NCI-H2081 (cell line): ENCODE measurements at regions not wholly inside any gene's neighbourhood (a gene's known extent, or its start where the extent isn't known, plus 50 kb on each side); places are given as distances from the start of the nearest gene placed in this dataset.

ENCODE experiments used
- DNase-seq, 2 experiments: peaks; one replicate each; lab custom pipeline; 2025; lab: John Stamatoyannopoulos, UW

DNA sequence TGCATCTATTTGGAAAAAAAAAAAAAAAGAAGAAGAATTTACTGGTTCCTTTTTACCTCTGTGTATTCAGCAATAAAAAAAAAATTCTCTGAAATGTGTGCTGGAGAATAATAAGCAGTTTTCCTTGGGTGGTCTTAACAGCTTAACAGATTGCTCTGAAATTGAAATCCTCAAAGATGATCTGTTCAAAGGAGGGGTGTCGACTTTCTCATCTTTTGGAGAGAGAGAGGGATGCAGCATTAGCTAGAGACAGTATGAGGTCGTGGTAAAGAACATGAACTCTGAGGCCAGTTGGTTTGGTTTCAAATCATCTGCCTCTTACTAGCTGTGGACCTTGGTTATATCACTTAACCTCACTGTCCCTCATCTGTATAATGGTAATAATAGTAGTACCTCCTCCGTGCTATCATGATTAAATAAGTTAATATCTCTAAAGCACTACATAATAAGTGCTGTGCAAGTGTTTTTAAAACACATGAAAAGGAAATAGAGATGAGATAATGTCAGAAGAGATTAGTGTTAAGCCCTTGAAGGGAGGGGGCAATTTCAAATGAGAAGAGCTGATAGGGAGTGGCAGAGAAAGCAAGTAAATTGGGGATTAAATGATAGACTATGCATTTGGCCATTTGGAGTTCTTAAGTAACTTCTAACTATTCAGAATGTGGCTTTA is 109.9 kb upstream of the LIMCH1 start:
- no peak for DNase-seq

DNA sequence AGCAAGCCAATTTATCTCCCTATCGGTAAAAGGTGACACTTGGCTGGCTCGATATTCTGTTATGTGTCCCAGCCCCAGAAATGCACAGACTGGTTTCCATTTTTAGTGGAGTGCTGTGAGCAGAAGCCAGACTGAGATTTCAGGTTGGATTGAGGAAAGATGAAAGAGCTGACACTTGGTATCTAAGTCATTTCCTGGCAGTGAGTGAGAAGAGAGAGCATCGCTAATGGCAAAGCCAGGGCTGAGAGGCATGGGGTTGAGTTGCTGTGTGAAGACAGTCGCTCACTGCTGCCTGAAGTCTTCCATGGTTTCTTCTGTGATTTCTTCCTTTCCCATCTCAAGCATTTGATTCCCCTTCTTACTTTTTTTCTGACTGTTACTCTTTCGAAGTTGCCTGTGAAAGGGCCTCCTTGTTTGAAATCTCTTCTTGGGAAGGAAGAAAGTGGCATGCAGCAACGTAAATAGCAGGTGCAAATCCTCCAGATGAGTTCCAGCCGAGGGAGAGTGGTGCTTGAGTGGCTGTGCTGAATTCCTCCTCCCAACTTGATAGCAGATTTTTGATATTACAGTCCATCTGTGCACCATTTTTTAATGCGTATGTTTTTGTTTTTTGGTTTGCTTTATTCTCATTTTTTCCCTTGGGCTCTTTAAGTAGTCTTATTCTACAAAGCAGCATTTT is 109.2 kb upstream of the LIMCH1 start:
- DNase-seq: no peak

- no peak for DNase-seq
Measured at GRCh38 chr4:41429280-41429669, 108.7 kb upstream of the LIMCH1 start.

GRCh38 chr4:41430792-41431191 is 107.2 kb upstream of the LIMCH1 start:
- no peak for DNase-seq

GRCh38 chr4:41431276-41431675 is 106.7 kb upstream of the LIMCH1 start:
- no peak for DNase-seq

DNA sequence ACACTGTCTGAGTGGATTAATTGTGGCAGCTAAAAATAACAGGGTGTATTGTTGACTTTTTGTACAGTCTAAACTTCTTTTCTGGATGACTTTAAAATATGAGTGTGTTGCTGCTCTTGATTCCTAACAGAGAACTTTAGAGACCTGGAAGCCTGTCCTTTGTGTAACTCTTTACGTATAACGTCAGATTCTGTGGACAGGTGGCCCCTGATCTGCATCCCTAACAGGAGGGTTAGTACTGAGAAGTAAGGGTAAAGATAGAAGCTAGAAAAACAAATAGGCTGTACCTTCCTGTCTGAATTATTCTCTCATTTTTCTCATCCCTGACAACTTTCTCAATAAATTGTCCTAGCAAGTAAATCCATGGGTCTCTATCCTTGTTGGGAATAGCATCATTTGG is 105.7 kb upstream of the LIMCH1 start:
- no peak for DNase-seq

- DNase-seq: no peak
Measured at GRCh38 chr4:41432881-41433280, 105.1 kb upstream of the LIMCH1 start.

DNA sequence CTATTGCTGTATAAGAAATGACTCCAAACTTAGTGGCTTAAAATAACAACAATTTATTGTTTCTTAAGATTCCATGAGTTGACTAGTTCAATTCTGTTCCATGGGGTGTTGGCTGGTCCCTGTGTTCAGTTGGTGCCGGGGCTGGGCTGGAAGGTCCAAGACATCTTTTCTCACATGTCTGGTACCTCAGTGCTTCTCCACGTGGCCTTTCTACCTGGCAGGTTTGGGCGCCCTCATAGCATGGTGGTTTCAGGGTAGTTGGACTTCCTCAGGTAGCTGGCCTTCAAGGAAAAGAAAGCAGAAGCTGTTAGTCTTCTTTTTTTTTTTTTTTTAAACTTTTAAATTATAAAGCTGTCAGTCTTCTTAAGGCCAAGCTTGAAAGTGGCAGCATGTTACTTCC is 104.6 kb upstream of the LIMCH1 start:
- no peak for DNase-seq

DNA sequence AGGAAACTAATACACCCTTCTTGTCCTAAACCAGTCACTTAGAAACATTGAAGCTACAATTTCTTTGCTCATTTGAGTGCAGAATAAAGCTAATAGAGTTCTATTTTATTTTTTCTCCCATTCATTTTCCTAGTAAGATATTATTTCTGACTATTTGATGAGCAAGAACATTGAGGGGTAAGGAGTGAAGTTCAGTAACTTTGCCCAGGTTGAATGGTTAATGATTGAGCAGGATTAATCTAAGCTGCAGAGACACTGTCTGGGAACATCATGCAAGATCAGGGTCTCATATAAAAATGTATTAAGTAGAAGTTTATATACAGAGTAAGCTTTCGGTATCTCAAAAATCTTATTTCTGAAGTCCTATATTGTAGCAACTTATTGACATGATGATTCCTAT is 102.4 kb upstream of the LIMCH1 start:
- no peak for DNase-seq

- no peak for DNase-seq
Measured at GRCh38 chr4:41436419-41436818, 101.5 kb upstream of the LIMCH1 start.

GRCh38 chr4:41437111-41437536 is 100.8 kb upstream of the LIMCH1 start:
- DNase-seq: no peak

DNA sequence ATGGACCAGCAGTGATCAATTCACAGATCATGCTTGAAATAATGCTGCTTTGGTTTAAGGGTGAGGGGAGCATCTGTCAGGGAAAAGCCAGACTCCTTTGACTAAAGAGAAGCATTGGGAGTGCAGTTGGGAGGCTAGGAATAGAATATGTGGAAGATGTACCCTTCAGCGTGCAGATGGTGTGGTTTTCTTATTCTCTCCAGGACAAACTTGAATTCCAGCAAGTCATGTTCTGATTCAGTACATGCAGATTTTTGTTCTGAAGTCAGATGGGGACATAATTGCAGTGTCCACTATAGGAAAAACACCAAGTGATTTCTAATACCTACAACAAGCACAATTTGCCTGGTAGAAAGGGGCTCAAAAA is 99.0 kb upstream of the LIMCH1 start:
- DNase-seq: no peak

DNA sequence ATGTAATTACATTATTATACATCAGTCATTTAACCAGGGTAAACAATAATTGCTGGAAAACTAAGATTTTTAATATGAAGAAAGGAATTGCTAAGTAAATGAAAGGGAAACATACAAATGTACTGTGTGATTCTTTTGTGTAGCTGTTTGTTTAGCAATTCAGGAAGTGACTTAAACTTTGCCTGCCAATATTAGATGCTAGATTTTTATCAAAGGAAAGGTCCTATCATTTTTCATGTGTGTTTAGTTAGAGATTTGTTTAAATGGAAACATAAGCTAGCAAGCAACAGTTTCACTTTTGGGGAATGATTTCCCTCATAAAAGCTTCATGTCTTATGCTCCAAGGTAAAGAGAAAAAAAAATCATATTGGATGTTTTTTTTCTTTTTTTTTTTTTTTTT is 95.1 kb upstream of the LIMCH1 start:
- DNase-seq: peak in 1 of 2 experiments; percentile 83

DNA sequence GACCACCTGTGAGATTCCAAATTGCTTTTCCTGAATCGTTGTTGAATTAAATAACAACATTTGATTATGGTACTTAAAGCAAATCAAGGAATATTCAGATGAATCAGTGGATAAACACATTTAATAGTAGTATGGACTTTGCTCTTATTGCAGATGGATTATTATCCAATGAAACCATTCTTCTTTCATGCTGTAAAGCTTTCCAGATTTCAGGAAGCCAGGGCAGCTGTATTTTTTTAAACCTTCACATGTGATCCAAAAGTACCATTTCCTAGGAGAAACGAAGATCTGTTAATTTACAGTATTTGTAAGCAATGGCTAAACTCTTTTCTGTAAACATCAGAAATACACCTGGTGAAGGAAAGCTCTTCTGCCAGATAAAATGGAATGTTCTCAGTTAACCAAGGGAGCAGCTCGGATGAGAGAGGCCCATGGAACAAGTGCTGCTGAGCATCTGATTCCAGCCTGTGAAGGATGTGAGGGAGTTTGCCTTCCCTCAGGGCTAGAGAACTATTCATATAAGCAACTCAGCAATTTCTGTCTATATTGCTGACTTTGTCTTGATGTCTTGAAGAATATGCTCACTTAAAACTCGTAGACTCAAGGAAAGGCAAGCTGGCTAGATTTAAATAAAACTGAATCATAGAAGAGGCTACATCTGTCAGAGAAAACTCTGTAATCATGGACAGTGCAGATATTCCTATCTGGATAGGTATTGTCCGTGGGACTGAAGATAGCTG is 94.4 kb upstream of the LIMCH1 start:
- peak in 1 of 2 experiments; percentile 65 for DNase-seq

GRCh38 chr4:41446391-41446790 is 91.6 kb upstream of the LIMCH1 start:
- no peak for DNase-seq

DNA sequence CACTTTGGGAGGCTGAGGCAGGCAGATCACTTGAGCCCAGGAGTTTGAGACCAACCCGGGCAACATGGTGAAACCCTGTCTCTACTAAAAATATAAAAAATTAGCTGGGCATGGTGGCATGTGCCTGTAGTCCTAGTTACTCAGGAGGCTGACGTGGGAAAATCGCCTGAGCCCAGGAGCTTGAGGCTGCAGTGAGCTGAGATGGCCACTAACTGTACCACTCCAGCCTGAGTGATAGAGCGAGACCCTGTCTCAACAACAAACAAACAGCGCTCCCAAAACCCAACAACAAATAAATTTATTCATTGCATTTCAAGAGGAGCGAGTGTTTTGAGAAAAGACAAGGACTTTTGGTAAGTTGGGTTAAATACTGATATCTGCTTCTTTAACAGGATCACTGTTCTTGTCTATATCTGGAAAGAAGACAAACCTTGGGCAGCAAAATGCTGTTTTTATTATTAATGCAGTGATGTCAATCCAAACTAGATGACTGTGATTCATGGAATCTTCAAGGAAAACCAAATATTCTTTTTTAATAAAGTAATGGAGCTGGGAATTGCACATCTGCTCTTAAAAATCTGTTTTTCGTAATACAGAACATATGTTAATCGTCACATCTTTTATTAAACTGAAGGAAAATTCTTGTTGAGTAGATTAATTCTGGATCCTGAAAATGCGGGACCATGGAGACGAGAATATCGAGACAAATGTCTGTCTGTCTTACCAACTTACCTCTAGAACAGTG is 90.8 kb upstream of the LIMCH1 start:
- DNase-seq: no peak

- DNase-seq: no peak
Measured at GRCh38 chr4:41448934-41449333, 89.0 kb upstream of the LIMCH1 start.

- DNase-seq: no peak
Measured at GRCh38 chr4:41451961-41452360, 86.0 kb upstream of the LIMCH1 start.

- peak; percentile 7 to 33 for DNase-seq
Measured at GRCh38 chr4:41452484-41453225, 85.3 kb upstream of the LIMCH1 start.

GRCh38 chr4:41454423-41454822 is 83.5 kb upstream of the LIMCH1 start:
- DNase-seq: no peak

DNA sequence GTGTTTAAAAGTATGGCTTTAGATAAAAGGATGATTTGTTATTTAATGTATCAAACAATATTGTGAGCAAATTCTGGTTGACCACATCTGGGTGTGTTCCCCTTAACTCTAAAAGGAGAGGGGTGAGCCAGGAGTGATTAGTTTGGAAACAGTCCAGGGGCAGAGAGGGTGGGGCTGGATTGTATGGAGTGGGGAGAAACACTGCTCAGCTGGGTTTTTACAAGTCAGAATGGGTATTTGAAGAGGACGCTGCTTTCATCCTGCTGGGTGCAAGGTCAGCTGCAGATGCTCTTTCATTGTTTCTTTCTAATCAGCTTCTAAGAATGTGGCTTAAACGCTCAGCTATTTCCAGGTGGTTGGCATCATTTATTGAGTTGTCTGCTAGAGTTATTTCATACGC is 82.8 kb upstream of the LIMCH1 start:
- peak in 1 of 2 experiments; percentile 39 for DNase-seq
